H1 (cell line): ENCODE measurements at regions not wholly inside any gene's neighbourhood (a gene's known extent, or its start where the extent isn't known, plus 50 kb on each side); places are given as distances from the start of the nearest gene placed in this dataset.

Experiments
- CTCF ChIA-PET: fragments of 300-600 bp; sonication (Branson Sonifier 250); formaldehyde crosslinking; loops from one replicate; lab custom pipeline; 2021; ENCODE audit not compliant: partially characterized antibody; lab: Charles Lee
- POLR2A ChIA-PET: fragments of 300-600 bp; sonication (Branson Sonifier 250); formaldehyde crosslinking; loops from one replicate; lab custom pipeline; 2021; ENCODE audit warnings: inconsistent platforms; ENCODE audit not compliant: partially characterized antibody; lab: Charles Lee
- DNase-seq, 2 experiments: peaks; one replicate each; pipeline versions ENCODE4 v3.0.0 to v3.0.0-alpha.2; 2010 to 2022; ENCODE audit warnings: low spot score in 2 of 2, low read depth in 1 of 2, mixed read lengths in 1 of 2
- FAIRE-seq: peaks from 2 replicates; lab custom pipeline; 2011; peaks lifted over from hg19 to GRCh38; lab: Jason Lieb, UNC
- H2AFZ ChIP-seq: 2 replicates; pipeline ENCODE4 v1.8.1; 2012; ENCODE audit warnings: low read length, inconsistent platforms
- H2AK5ac ChIP-seq: 2 replicates; pipeline ENCODE4 v1.6.1; 2013; ENCODE audit warnings: low read depth, low read length
- H2BK120ac ChIP-seq: replicated peaks from 2 replicates; pipeline ENCODE3; 2013; ENCODE audit warnings: low read depth, low read length, inconsistent platforms
- H2BK12ac ChIP-seq: 2 replicates; pipeline ENCODE4 v1.6.1; 2013; ENCODE audit warnings: low read depth, low read length
- H2BK15ac ChIP-seq: 2 replicates; pipeline ENCODE4 v1.6.1; 2013; ENCODE audit warnings: low read length
- H2BK20ac ChIP-seq: 2 replicates; pipeline ENCODE4 v1.6.1; 2013; ENCODE audit warnings: low read length
- H2BK5ac ChIP-seq: 2 replicates; pipeline ENCODE4 v1.6.1; 2013; ENCODE audit warnings: low read depth, low read length
- H3K14ac ChIP-seq: 2 replicates; pipeline ENCODE4 v1.6.1; 2013; ENCODE audit warnings: inconsistent platforms; ENCODE audit not compliant: insufficient read length
- H3K18ac ChIP-seq: 2 replicates; pipeline ENCODE4 v1.6.1; 2013; ENCODE audit warnings: low read length; ENCODE audit errors: extremely low read depth
- H3K23ac ChIP-seq: 2 replicates; pipeline ENCODE4 v1.6.1; 2013; ENCODE audit warnings: inconsistent platforms; ENCODE audit not compliant: insufficient read length
- H3K23me2 ChIP-seq: 2 replicates; pipeline ENCODE4 v1.6.1; 2013; ENCODE audit warnings: low read depth, low read length
- H3K27ac ChIP-seq: 2 replicates; pipeline ENCODE4 v1.6.1; 2011; ENCODE audit warnings: low read depth, low read length, inconsistent platforms
- H3K27me3 ChIP-seq, 4 experiments: replicated peaks in 1 of 4; 1 replicate in 1 of 4; 2 replicates in 3 of 4; pipeline versions ENCODE4 v1.6.1 to v1.8.1; 2011 to 2013; ENCODE audit warnings: low read length in 3 of 4, mild to moderate bottlenecking in 3 of 4, inconsistent platforms in 2 of 4, mixed read lengths in 2 of 4, moderate library complexity in 1 of 4; ENCODE audit not compliant: control insufficient read depth in 3 of 4, insufficient read depth in 3 of 4; ENCODE audit errors: extremely low read depth in 1 of 4
- H3K36me3 ChIP-seq, 4 experiments: 2 replicates each; pipeline versions ENCODE4 v1.6.1 to v1.8.1; 2011 to 2013; ENCODE audit warnings: mild to moderate bottlenecking in 4 of 4, low read length in 3 of 4, moderate library complexity in 2 of 4, control low read depth in 1 of 4, inconsistent platforms in 1 of 4; ENCODE audit not compliant: insufficient read depth in 4 of 4, control insufficient read depth in 2 of 4
- H3K4ac ChIP-seq: replicated peaks from 2 replicates; pipeline ENCODE3; 2013; ENCODE audit warnings: low read length, low read depth, mixed read lengths, inconsistent platforms; ENCODE audit not compliant: insufficient read length
- H3K4me1 ChIP-seq, 4 experiments: replicated peaks in 1 of 4; 1 replicate in 1 of 4; 2 replicates in 3 of 4; pipeline versions ENCODE4 v1.6.1 to v1.8.1; 2011 to 2013; ENCODE audit warnings: low read length in 3 of 4, inconsistent platforms in 2 of 4, mixed read lengths in 1 of 4; ENCODE audit not compliant: insufficient read depth in 4 of 4, control insufficient read depth in 3 of 4
- H3K4me2 ChIP-seq, 2 experiments: 2 replicates each; pipeline versions ENCODE4 v1.6.1 to v1.8.1; 2011 to 2013; ENCODE audit warnings: low read depth in 2 of 2, low read length in 2 of 2, control low read depth in 1 of 2, inconsistent platforms in 1 of 2, mild to moderate bottlenecking in 1 of 2; ENCODE audit not compliant: insufficient read depth in 1 of 2
- H3K4me3 ChIP-seq, 4 experiments: fragments of 200-600, 300-600 bp in 1 of 4; sonication (generic), shearing (Covaris generic), sonication (Bioruptor Twin) in 1 of 4; 2 replicates each; pipeline versions ENCODE4 v1.5.1 to v1.8.1; 2011 to 2016; ENCODE audit warnings: low read length in 4 of 4, low read depth in 3 of 4, control low read depth in 2 of 4, inconsistent platforms in 2 of 4, mild to moderate bottlenecking in 2 of 4, mixed read lengths in 1 of 4, moderate library complexity in 1 of 4; ENCODE audit not compliant: insufficient read depth in 2 of 4; ENCODE audit errors: extremely low read depth in 1 of 4
- H3K56ac ChIP-seq: replicated peaks from 2 replicates; pipeline ENCODE3; 2013; ENCODE audit warnings: low read depth, mild to moderate bottlenecking, mixed read lengths, low read length, inconsistent platforms; ENCODE audit not compliant: insufficient read length
- H3K79me1 ChIP-seq: 2 replicates; pipeline ENCODE4 v1.6.1; 2013; ENCODE audit warnings: low read depth, low read length, control low read depth
- H3K79me2 ChIP-seq, 2 experiments: 2 replicates each; pipeline versions ENCODE4 v1.6.1 to v1.8.1; 2012 to 2013; ENCODE audit warnings: low read length in 2 of 2, mild to moderate bottlenecking in 2 of 2, inconsistent platforms in 1 of 2; ENCODE audit not compliant: insufficient read depth in 2 of 2, control insufficient read depth in 1 of 2
- H3K9ac ChIP-seq, 4 experiments: replicated peaks in 1 of 4; 1 replicate in 1 of 4; 2 replicates in 3 of 4; pipeline versions ENCODE4 v1.6.1 to v1.8.1; 2011 to 2013; ENCODE audit warnings: low read depth in 3 of 4, low read length in 3 of 4, control low read depth in 2 of 4, mild to moderate bottlenecking in 2 of 4, moderate library complexity in 2 of 4, inconsistent platforms in 1 of 4; ENCODE audit errors: extremely low read depth in 1 of 4
- H3K9me3 ChIP-seq, 2 experiments: 2 replicates each; pipeline versions ENCODE4 v1.6.1 to v1.8.1; 2012 to 2013; ENCODE audit warnings: mild to moderate bottlenecking in 2 of 2, moderate library complexity in 2 of 2, control low read depth in 1 of 2, inconsistent platforms in 1 of 2, low read depth in 1 of 2, low read length in 1 of 2, mixed read lengths in 1 of 2; ENCODE audit not compliant: insufficient read depth in 2 of 2
- H4K20me1 ChIP-seq, 2 experiments: replicated peaks in 1 of 2; 2 replicates each; pipeline versions ENCODE3 to v1.8.1; 2011 to 2013; ENCODE audit warnings: inconsistent platforms in 2 of 2, low read length in 2 of 2, mild to moderate bottlenecking in 1 of 2; ENCODE audit not compliant: insufficient read depth in 2 of 2, control insufficient read depth in 1 of 2
- H4K5ac ChIP-seq: 2 replicates; pipeline ENCODE4 v1.6.1; 2013; ENCODE audit warnings: low read length, low read depth, mixed read lengths, inconsistent platforms; ENCODE audit not compliant: insufficient read length
- H4K8ac ChIP-seq: 2 replicates; pipeline ENCODE4 v1.8.0; 2013; ENCODE audit warnings: mild to moderate bottlenecking, moderate library complexity, low read length, inconsistent platforms; ENCODE audit not compliant: insufficient read depth; ENCODE audit errors: extremely low read depth
- H4K91ac ChIP-seq: replicated peaks from 2 replicates; pipeline ENCODE3; 2013; ENCODE audit warnings: low read length, mixed read lengths, inconsistent platforms; ENCODE audit not compliant: insufficient read length
- ATF2 ChIP-seq: IDR thresholded peaks from 2 replicates; pipeline ENCODE4 v1.6.1; 2012; ENCODE audit warnings: low read length, inconsistent platforms
- YY1 ChIP-seq: IDR thresholded peaks from 2 replicates; pipeline ENCODE4 v1.6.1; 2011; ENCODE audit warnings: low read depth, mild to moderate bottlenecking, low read length
- WGBS, 2 experiments: shearing (Covaris generic) in 1 of 2; methylation state at CpG; one replicate each; pipeline versions ENCODE4 v1.1.6 to v1.1.7; 2013 to 2015; ENCODE audit warnings: low lambda C conversion rate in 2 of 2, mixed read lengths in 2 of 2, inconsistent platforms in 1 of 2, low coverage in 1 of 2, missing lambda C conversion rate in 1 of 2; ENCODE audit not compliant: insufficient replicate concordance in 2 of 2, insufficient coverage in 1 of 2, insufficient read length in 1 of 2; ENCODE audit errors: extremely low coverage in 1 of 2, missing lambda C conversion rate in 1 of 2; 5-methylcytosine and 5-hydroxymethylcytosine counted together

GRCh38 chr9:108742191-108742590 lies 113.6 kb downstream of the ACTL7B start:
- no peaks in the 10 kb centered on the region for H3K79me1 ChIP-seq
- H3K18ac ChIP-seq, result no peak overlapping the region
- no peak overlapping the region for H3K4me2 ChIP-seq

More at GRCh38 chr9:108742191-108742590, 113.6 kb downstream of the ACTL7B start:
- Histone ChIP-seq H3K4me3 (no peak overlapping the region), H2AFZ (no peak overlapping the region), H2BK20ac (no peak overlapping the region), H3K27me3 (no peaks in the 10 kb centered on the region), H2AK5ac (no peak overlapping the region), H3K36me3 (no peaks in the 10 kb centered on the region), H3K27ac (no peak overlapping the region), H4K8ac (no peak overlapping the region; the same call in 1 of the 2 replicates), H3K14ac (no peak overlapping the region), H3K4me1 (peaks cover 0 to 4% (median 0%) of the 10 kb centered on the region in 4 experiments; a peak in 1 of 7 replicates), H2BK12ac (no peak overlapping the region), H2BK120ac (no peak overlapping the region), H3K23me2 (no peaks in the 10 kb centered on the region), H4K20me1 (no peaks in the 10 kb centered on the region), H3K4ac (no peak overlapping the region), H3K56ac (no peak overlapping the region), H3K23ac (no peak overlapping the region), H4K5ac (no peak overlapping the region), H3K9me3 (no peaks in the 10 kb centered on the region), H2BK5ac (no peak overlapping the region), H3K79me2 (no peaks in the 10 kb centered on the region), H4K91ac (no peak overlapping the region), H3K9ac (no peak overlapping the region), H2BK15ac (no peak overlapping the region)
- WGBS, 2 experiments, result 94% methylated on average over 5 of the region's 5 CpGs; no CpG with 5 or more reads in 1 of the 2 experiments
- DNase-seq, result no peak
- ChIA-PET POLR2A (no interaction called here), CTCF (no interaction called here)
- FAIRE-seq, result no peak
- TF ChIP-seq ATF2, result no peak
- TF ChIP-seq YY1, result 0 out of 2 replicates have a peak, but pooled peaks have one; percentile 18
